A673 (cell line): ENCODE measurements at regions not wholly inside any gene's neighbourhood (a gene's known extent, or its start where the extent isn't known, plus 50 kb on each side); places are given as distances from the start of the nearest gene placed in this dataset.
"Not testable (repeated sequence)": the region's sequence is repeated elsewhere in the genome, so short reads cannot be mapped to it uniquely, and the experiment has no call there.

Source experiments
- BruUV-seq: library from RNA; stranded (reverse); fragments of 400-500 nt; replicated peaks from 2 replicates; lab custom pipeline; 2021; lab: Mats Ljungman, UMichigan
- CTCF ChIA-PET: fragments of 300-600 bp; sonication (Branson Sonifier 250); formaldehyde crosslinking; loops from one replicate; lab custom pipeline; 2022; ENCODE audit warnings: antibody characterized with exemption; lab: Charles Lee
- POLR2A ChIA-PET: fragments of 300-600 bp; sonication (Branson Sonifier 250); formaldehyde crosslinking; loops from one replicate; lab custom pipeline; 2022; ENCODE audit warnings: antibody characterized with exemption; ENCODE audit not compliant: low non-redundant PET; lab: Charles Lee
- DNase-seq: peaks from one replicate; pipeline ENCODE4 v3.0.0-alpha.2; 2015; ENCODE audit warnings: low spot score
- H3K27ac ChIP-seq: fragments of 200-600 bp; sonication (generic); 2 replicates; pipeline ENCODE4 v1.5.1; 2016; ENCODE audit warnings: mixed run types, low read depth, mild to moderate bottlenecking, mixed read lengths, antibody characterized with exemption, low read length; ENCODE audit not compliant: poor library complexity, severe bottlenecking
- H3K27me3 ChIP-seq: fragments of 200-600 bp; sonication (generic); replicated peaks from 2 replicates; pipeline ENCODE4 v1.6.1; 2017; ENCODE audit warnings: mixed run types, low read depth, mild to moderate bottlenecking, mixed read lengths, antibody characterized with exemption, low read length; ENCODE audit not compliant: insufficient read depth, poor library complexity
- H3K36me3 ChIP-seq: fragments of 200-600 bp; sonication (generic); 2 replicates; pipeline ENCODE4 v1.6.1; 2016; ENCODE audit warnings: mixed run types, mild to moderate bottlenecking, mixed read lengths, antibody characterized with exemption, low read length; ENCODE audit not compliant: insufficient read depth, poor library complexity, severe bottlenecking
- H3K4me1 ChIP-seq: fragments of 200-600 bp; sonication (generic); 2 replicates; pipeline ENCODE4 v1.6.1; 2017; ENCODE audit warnings: mixed run types, mild to moderate bottlenecking, mixed read lengths, antibody characterized with exemption, low read length; ENCODE audit not compliant: insufficient read depth, poor library complexity, severe bottlenecking
- H3K4me3 ChIP-seq: fragments of 200-600 bp; sonication (generic); 2 replicates; pipeline ENCODE4 v1.5.1; 2016; ENCODE audit warnings: low read depth, mixed run types, mild to moderate bottlenecking, mixed read lengths, low read length; ENCODE audit not compliant: poor library complexity, severe bottlenecking
- H3K9me3 ChIP-seq: fragments of 200-600 bp; sonication (generic); 2 replicates; pipeline ENCODE4 v1.6.1; 2016; ENCODE audit warnings: mixed run types, low read depth, mild to moderate bottlenecking, mixed read lengths, antibody characterized with exemption, low read length; ENCODE audit not compliant: poor library complexity, severe bottlenecking
- CTCF ChIP-seq: fragments of 300-800, 200-600 bp; sonication (generic); conservative IDR thresholded peaks from 2 replicates; pipeline ENCODE4 v1.5.1; 2017; ENCODE audit warnings: low read depth, mild to moderate bottlenecking, antibody characterized with exemption, low read length, moderate library complexity, mixed read lengths
- EZH2 ChIP-seq: fragments of 200-600 bp; sonication (generic); IDR thresholded peaks from 2 replicates; pipeline ENCODE4 v1.6.1; 2017; ENCODE audit warnings: borderline replicate concordance, low read depth, mild to moderate bottlenecking, mixed read lengths, antibody characterized with exemption, low read length; ENCODE audit not compliant: poor library complexity, severe bottlenecking
- intact Hi-C: fragments of 100-400 bp; cut with micrococcal nuclease; formaldehyde crosslinking; loops from one replicate; pipeline ENCODE4 v1.10.0; 2022; ENCODE audit not compliant: unreplicated experiment

GRCh38 chr14:82805892-82806825 is 1272.5 kb upstream of the SEL1L start:
- no peak for DNase-seq
- ChIA-PET CTCF (no interaction called here), POLR2A (no interaction called here)
- no peaks in the 10 kb centered on the region for H3K36me3 ChIP-seq
- H3K9me3 ChIP-seq: no peaks in the 10 kb centered on the region
- no TSS peak for BruUV-seq
- H3K4me3 ChIP-seq: no peak overlapping the region
- intact Hi-C loops: no loop called here
- H3K27ac ChIP-seq: no peak overlapping the region
- peaks cover 3% of the 10 kb centered on the region for H3K4me1 ChIP-seq
- TF ChIP-seq EZH2: no peak
- TF ChIP-seq CTCF: no peak
- H3K27me3 ChIP-seq: no peaks in the 10 kb centered on the region

- Histone ChIP-seq H3K4me3 (no peak overlapping the region), H3K9me3 (no peaks in the 10 kb centered on the region), H3K27me3 (no peaks in the 10 kb centered on the region), H3K4me1 (peaks cover 3% of the 10 kb centered on the region), H3K27ac (no peak overlapping the region), H3K36me3 (no peaks in the 10 kb centered on the region)
- BruUV-seq: no TSS peak
- ChIA-PET CTCF (no interaction called here), POLR2A (no interaction called here)
- DNase-seq: no peak
- no peak for TF ChIP-seq EZH2
- TF ChIP-seq CTCF: no peak
- intact Hi-C loops: no loop called here
Measured at GRCh38 chr14:82811246-82811645, 1277.6 kb upstream of the SEL1L start.

- H3K27ac ChIP-seq, H3K27me3 ChIP-seq, H3K4me1 ChIP-seq, intact Hi-C loops, POLR2A ChIA-PET, DNase-seq, H3K36me3 ChIP-seq, H3K4me3 ChIP-seq, CTCF ChIA-PET, H3K9me3 ChIP-seq, BruUV-seq: not testable (repeated sequence)
Measured at GRCh38 chr14:82814339-82814738, 1280.7 kb upstream of the SEL1L start.
